ENCODE measurements at regions not wholly inside any gene's neighbourhood (a gene's known extent, or its start where the extent isn't known, plus 50 kb on each side); places are given as distances from the start of the nearest gene placed in this dataset.

- Histone ChIP-seq H3K4me2 (ENCODE audit: insufficient read depth, low read length) (no peak overlapping the region), H3K36me3 (ENCODE audit: control insufficient read depth in 2 of 2, extremely low read depth in 1 of 2, insufficient read depth in 2 of 2, low read length in 2 of 2) (no peaks in the 10 kb centered on the region), H4K20me1 (replicated peaks; ENCODE audit: control insufficient read depth, extremely low read depth, insufficient read depth, low read length) (no peaks in the 10 kb centered on the region), H2AFZ (ENCODE audit: low read depth, low read length) (no peak overlapping the region), H3K4me3 (replicated peaks in 1 of 3; ENCODE audit: insufficient read depth in 1 of 3, low read depth in 1 of 3, low read length in 3 of 3) (no peak overlapping the region), H3K9ac (replicated peaks; ENCODE audit: extremely low read depth, insufficient read depth, low read length) (no peak overlapping the region), H3K4me1 (ENCODE audit: control insufficient read depth, extremely low read depth, insufficient read depth, low read length) (no peaks in the 10 kb centered on the region), H3K27me3 (ENCODE audit: control insufficient read depth in 2 of 2, insufficient read depth in 2 of 2, low read length in 2 of 2) (peaks cover 0 to 3% of the 10 kb centered on the region in 2 experiments), H3K9me1 (replicated peaks; ENCODE audit: control insufficient read depth, extremely low read depth, insufficient read depth, low read length) (no peaks in the 10 kb centered on the region), H3K27ac (ENCODE audit: insufficient read depth, low read depth, low read length) (no peak overlapping the region), H3K79me2 (ENCODE audit: control insufficient read depth, insufficient read depth, low read length) (no peaks in the 10 kb centered on the region), H3K9me3 (replicated peaks; ENCODE audit: control insufficient read depth, insufficient read depth, low read length) (no peaks in the 10 kb centered on the region)
- dilution Hi-C loops (cut with MboI; ENCODE audit: extremely low pct_ligation_motif_present, low sequenced_read_pairs) = no loop called here
- ChIA-PET POLR2A (no interaction called here), CTCF (no interaction called here)
- TF ChIP-seq POLR2A (IDR thresholded peaks at IDR 0.05; ENCODE audit: low read depth, low read length) (no peak), FOS (IDR thresholded peaks at IDR 0.05; ENCODE audit: borderline replicate concordance, insufficient read depth, low read length) (no peak), GATA2 (IDR thresholded peaks at IDR 0.05; ENCODE audit: insufficient read depth, insufficient read length, low read depth, low read length) (no peak), MYC (IDR thresholded peaks at IDR 0.05; ENCODE audit: low read depth, low read length) (no peak), POLR2AphosphoS5 (IDR thresholded peaks at IDR 0.05; ENCODE audit: insufficient read depth, low read depth, low read length) (no peak), JUN (IDR thresholded peaks at IDR 0.05; ENCODE audit: borderline replicate concordance, insufficient read depth, insufficient read length, low read depth) (no peak), MAX (IDR thresholded peaks at IDR 0.05; ENCODE audit: insufficient read depth, insufficient read length) (no peak), CTCF (IDR thresholded peaks at IDR 0.05; ENCODE audit: extremely low read depth in 1 of 2, insufficient read depth in 1 of 2, low read depth in 1 of 2, low read length in 2 of 2) (no peak), EZH2 (IDR thresholded peaks at IDR 0.05; ENCODE audit: borderline replicate concordance, low read depth, low read length, severe bottlenecking) (no peak)
- BruUV-seq (replicated peaks) = no TSS peak
- no peak for FAIRE-seq
- intact Hi-C loops (cut with micrococcal nuclease) = no loop called here
- no peak for DNase-seq (ENCODE audit: low read depth, low spot score)
These were observed 54.4 kb upstream of the GAB1 start for GRCh38 chr4:143282211-143282707.

Measured in endothelial cell of umbilical vein (primary cell).